ENCODE measurements at regions not wholly inside any gene's neighbourhood (a gene's known extent, or its start where the extent isn't known, plus 50 kb on each side); places are given as distances from the start of the nearest gene placed in this dataset.

DNA sequence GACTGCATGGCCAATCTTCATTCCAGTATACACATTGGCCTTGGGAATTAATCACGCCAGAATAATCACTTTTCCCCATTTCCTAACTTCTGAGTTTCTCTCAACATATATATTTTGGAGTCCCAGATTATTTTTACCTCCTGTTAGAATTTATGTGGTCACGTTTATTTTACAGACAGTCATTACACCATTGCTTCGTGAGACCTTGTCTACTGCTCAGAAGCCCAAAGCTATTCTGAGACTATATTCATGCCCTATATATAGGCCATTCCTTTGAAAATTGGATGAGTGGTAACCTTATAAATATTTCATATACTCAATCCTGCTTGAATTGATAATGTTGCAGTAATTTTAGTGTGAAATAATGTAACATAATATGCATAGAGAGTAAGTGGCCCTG, 610.0 kb upstream of the CDH2 start:
- H3K4me1 ChIP-seq (ENCODE audit: control insufficient read depth in 1 of 2, insufficient read depth in 2 of 2, low read length in 2 of 2), result no peaks in the 10 kb centered on the region
- no peak overlapping the region for H3K4ac ChIP-seq (ENCODE audit: low read depth, low read length)
- no peak overlapping the region for H4K12ac ChIP-seq (ENCODE audit: low read depth, low read length)

DNA sequence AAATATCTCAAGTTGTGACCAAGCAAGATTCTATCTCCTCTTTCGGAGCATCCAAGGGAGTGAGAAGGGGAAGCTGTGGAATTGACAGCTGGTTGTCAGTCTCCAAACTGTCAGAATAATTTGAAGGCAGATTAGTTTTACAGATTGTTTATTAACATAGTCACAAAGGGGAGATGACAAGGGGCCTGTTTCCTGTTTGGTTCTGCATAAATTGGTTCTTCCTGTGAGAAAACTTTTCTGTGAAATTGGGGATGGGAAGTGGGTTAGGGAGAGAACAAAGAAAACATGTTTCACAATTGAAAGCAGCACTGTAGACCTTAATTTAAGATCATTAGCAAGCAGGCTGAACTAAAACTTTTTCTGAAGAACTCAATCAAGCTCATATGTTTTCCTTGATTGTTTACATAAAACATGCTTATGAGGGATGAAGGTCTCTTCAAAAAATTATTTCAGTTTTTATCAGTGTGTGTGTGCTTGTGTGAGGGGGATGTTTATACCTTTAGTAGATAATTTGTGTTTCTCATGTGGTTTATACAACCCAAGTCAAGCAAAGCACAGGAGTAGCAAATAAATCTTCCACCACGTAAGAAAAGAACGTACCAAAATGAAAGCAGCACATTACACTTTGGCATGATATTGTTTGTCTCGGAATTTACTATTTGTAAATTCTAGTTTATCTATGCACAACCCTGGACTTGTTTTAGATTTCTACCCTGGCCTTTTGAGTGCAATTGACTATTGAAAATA, 604.9 kb upstream of the CDH2 start:
- Histone ChIP-seq H2AFZ (ENCODE audit: insufficient read depth, low read length, poor library complexity) (no peak overlapping the region), H3K79me2 (ENCODE audit: control insufficient read depth, insufficient read depth, low read length, poor library complexity) (no peaks in the 10 kb centered on the region), H4K12ac (ENCODE audit: low read depth, low read length) (no peak overlapping the region), H3K4me2 (ENCODE audit: low read length) (no peak overlapping the region), H2BK5ac (ENCODE audit: low read depth, low read length, poor library complexity) (no peak overlapping the region), H3K14ac (ENCODE audit: low read length) (no peak overlapping the region), H3K36me3 (ENCODE audit: control insufficient read depth in 1 of 2, insufficient read depth in 2 of 2, low read length in 2 of 2) (no peaks in the 10 kb centered on the region), H3K9me3 (ENCODE audit: insufficient read depth, low read depth, low read length) (no peaks in the 10 kb centered on the region), H3K23ac (ENCODE audit: low read length) (no peak overlapping the region), H2BK120ac (ENCODE audit: insufficient read depth, low read length, poor library complexity) (no peak overlapping the region), H2BK12ac (ENCODE audit: low read length) (no peak overlapping the region), H3K4me1 (ENCODE audit: control insufficient read depth in 1 of 2, insufficient read depth in 2 of 2, low read length in 2 of 2) (no peaks in the 10 kb centered on the region), H4K8ac (ENCODE audit: low read depth, low read length) (no peak overlapping the region), H4K91ac (ENCODE audit: low read depth, low read length) (no peak overlapping the region), H3K27ac (ENCODE audit: low read depth, low read length) (no peak overlapping the region), H3K79me1 (ENCODE audit: low read length) (no peaks in the 10 kb centered on the region), H3K4me3 (ENCODE audit: low read depth, low read length) (no peak overlapping the region), H2AK5ac (ENCODE audit: low read length) (no peak overlapping the region), H3K27me3 (ENCODE audit: insufficient read depth, low read length) (no peaks in the 10 kb centered on the region), H3K9ac (ENCODE audit: low read length) (no peak overlapping the region), H3K18ac (ENCODE audit: low read length) (no peak overlapping the region), H3K4ac (ENCODE audit: low read depth, low read length) (no peak overlapping the region)
- no CpG with 5 or more reads among the region's 4 CpGs for WGBS (ENCODE audit: extremely low coverage, insufficient coverage, insufficient read length)
- DNase-seq, result no peak

More for the DNA sequence above, 610.0 kb upstream of the CDH2 start:
- no CpG with 5 or more reads among the region's 3 CpGs for WGBS (ENCODE audit: extremely low coverage, insufficient coverage, insufficient read length)
- Histone ChIP-seq H3K4me3 (ENCODE audit: low read depth, low read length) (no peak overlapping the region), H2AFZ (ENCODE audit: insufficient read depth, low read length, poor library complexity) (no peak overlapping the region), H3K79me1 (ENCODE audit: low read length) (no peaks in the 10 kb centered on the region), H2BK12ac (ENCODE audit: low read length) (no peak overlapping the region), H4K8ac (ENCODE audit: low read depth, low read length) (no peak overlapping the region), H3K23ac (ENCODE audit: low read length) (no peak overlapping the region), H2BK5ac (ENCODE audit: low read depth, low read length, poor library complexity) (no peak overlapping the region), H4K91ac (ENCODE audit: low read depth, low read length) (no peak overlapping the region), H3K9me3 (ENCODE audit: insufficient read depth, low read depth, low read length) (no peaks in the 10 kb centered on the region), H3K79me2 (ENCODE audit: control insufficient read depth, insufficient read depth, low read length, poor library complexity) (no peaks in the 10 kb centered on the region), H3K14ac (ENCODE audit: low read length) (no peak overlapping the region), H3K27ac (ENCODE audit: low read depth, low read length) (no peak overlapping the region), H3K18ac (ENCODE audit: low read length) (no peak overlapping the region), H2BK120ac (ENCODE audit: insufficient read depth, low read length, poor library complexity) (no peak overlapping the region), H3K4me2 (ENCODE audit: low read length) (no peak overlapping the region), H3K36me3 (ENCODE audit: control insufficient read depth in 1 of 2, insufficient read depth in 2 of 2, low read length in 2 of 2) (no peaks in the 10 kb centered on the region), H2AK5ac (ENCODE audit: low read length) (no peak overlapping the region), H3K9ac (ENCODE audit: low read length) (no peak overlapping the region), H3K27me3 (ENCODE audit: insufficient read depth, low read length) (no peaks in the 10 kb centered on the region)
- DNase-seq, result no peak

DNA sequence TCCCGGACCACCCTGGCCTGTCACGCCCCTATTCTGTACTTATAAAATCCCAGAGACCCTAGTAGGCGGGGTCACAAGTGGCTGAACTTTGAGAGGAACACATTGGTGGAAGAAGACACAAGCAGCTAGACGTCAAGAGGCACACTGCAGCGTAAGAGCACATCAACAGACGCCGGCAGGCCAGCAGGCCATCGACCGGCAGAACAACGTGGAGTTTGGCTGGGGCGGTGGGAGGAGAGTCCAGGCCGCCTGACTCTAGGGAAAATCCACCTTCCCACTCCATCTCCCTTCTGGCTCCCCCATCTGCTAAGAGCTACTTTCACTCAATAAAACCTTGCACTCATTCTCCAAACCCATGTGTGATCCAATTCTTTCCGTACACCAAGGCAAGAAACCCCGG, 601.8 kb upstream of the CDH2 start:
- Histone ChIP-seq H2BK120ac (ENCODE audit: insufficient read depth, low read length, poor library complexity) (no peak overlapping the region), H3K23ac (ENCODE audit: low read length) (no peak overlapping the region), H3K4me2 (ENCODE audit: low read length) (no peak overlapping the region), H4K91ac (ENCODE audit: low read depth, low read length) (no peak overlapping the region), H3K4me3 (ENCODE audit: low read depth, low read length) (no peak overlapping the region), H3K18ac (ENCODE audit: low read length) (no peak overlapping the region), H4K8ac (ENCODE audit: low read depth, low read length) (no peak overlapping the region), H3K4ac (ENCODE audit: low read depth, low read length) (no peak overlapping the region), H3K79me1 (ENCODE audit: low read length) (no peaks in the 10 kb centered on the region), H4K12ac (ENCODE audit: low read depth, low read length) (no peak overlapping the region), H2AFZ (ENCODE audit: insufficient read depth, low read length, poor library complexity) (no peak overlapping the region), H3K9ac (ENCODE audit: low read length) (no peak overlapping the region), H2BK5ac (ENCODE audit: low read depth, low read length, poor library complexity) (no peak overlapping the region), H2AK5ac (ENCODE audit: low read length) (no peak overlapping the region), H3K9me3 (ENCODE audit: insufficient read depth, low read depth, low read length) (no peaks in the 10 kb centered on the region), H3K27me3 (ENCODE audit: insufficient read depth, low read length) (no peaks in the 10 kb centered on the region), H3K14ac (ENCODE audit: low read length) (no peak overlapping the region), H3K36me3 (ENCODE audit: control insufficient read depth in 1 of 2, insufficient read depth in 2 of 2, low read length in 2 of 2) (no peaks in the 10 kb centered on the region), H3K4me1 (ENCODE audit: control insufficient read depth in 1 of 2, insufficient read depth in 2 of 2, low read length in 2 of 2) (no peaks in the 10 kb centered on the region), H2BK12ac (ENCODE audit: low read length) (no peak overlapping the region), H3K79me2 (ENCODE audit: control insufficient read depth, insufficient read depth, low read length, poor library complexity) (no peaks in the 10 kb centered on the region), H3K27ac (ENCODE audit: low read depth, low read length) (no peak overlapping the region)
- no peak for DNase-seq
- no CpG with 5 or more reads among the region's 14 CpGs for WGBS (ENCODE audit: extremely low coverage, insufficient coverage, insufficient read length)

DNA sequence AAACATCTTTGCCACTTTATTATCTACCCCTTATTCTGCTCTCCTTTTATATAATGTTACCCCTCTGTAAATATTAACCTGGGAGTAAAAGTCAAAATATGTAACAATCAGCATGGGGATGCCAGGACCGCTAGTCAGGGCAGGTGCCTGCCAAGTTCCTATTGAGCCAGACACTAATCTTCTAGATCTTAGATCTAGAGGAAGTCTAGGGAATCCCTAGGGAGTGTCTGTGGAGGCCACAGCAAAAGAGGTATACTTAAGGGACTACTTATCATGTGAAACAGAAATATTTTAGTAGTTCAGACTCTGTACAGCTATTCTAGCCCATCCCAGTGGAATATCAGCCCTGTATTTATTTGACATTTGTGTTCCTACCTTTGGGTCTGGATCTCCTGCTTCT, 600.8 kb upstream of the CDH2 start:
- Histone ChIP-seq H3K4me1 (ENCODE audit: control insufficient read depth in 1 of 2, insufficient read depth in 2 of 2, low read length in 2 of 2) (no peaks in the 10 kb centered on the region), H4K91ac (ENCODE audit: low read depth, low read length) (no peak overlapping the region), H3K18ac (ENCODE audit: low read length) (no peak overlapping the region), H2AFZ (ENCODE audit: insufficient read depth, low read length, poor library complexity) (no peak overlapping the region), H3K36me3 (ENCODE audit: control insufficient read depth in 1 of 2, insufficient read depth in 2 of 2, low read length in 2 of 2) (no peaks in the 10 kb centered on the region), H2BK120ac (ENCODE audit: insufficient read depth, low read length, poor library complexity) (no peak overlapping the region), H4K12ac (ENCODE audit: low read depth, low read length) (no peak overlapping the region), H3K27me3 (ENCODE audit: insufficient read depth, low read length) (no peaks in the 10 kb centered on the region), H3K23ac (ENCODE audit: low read length) (no peak overlapping the region), H3K79me2 (ENCODE audit: control insufficient read depth, insufficient read depth, low read length, poor library complexity) (no peaks in the 10 kb centered on the region), H3K79me1 (ENCODE audit: low read length) (no peaks in the 10 kb centered on the region), H3K9me3 (ENCODE audit: insufficient read depth, low read depth, low read length) (no peaks in the 10 kb centered on the region), H3K4me3 (ENCODE audit: low read depth, low read length) (no peak overlapping the region), H3K14ac (ENCODE audit: low read length) (no peak overlapping the region), H3K4me2 (ENCODE audit: low read length) (no peak overlapping the region), H4K8ac (ENCODE audit: low read depth, low read length) (no peak overlapping the region), H2AK5ac (ENCODE audit: low read length) (no peak overlapping the region), H2BK5ac (ENCODE audit: low read depth, low read length, poor library complexity) (no peak overlapping the region), H3K27ac (ENCODE audit: low read depth, low read length) (no peak overlapping the region), H2BK12ac (ENCODE audit: low read length) (no peak overlapping the region), H3K9ac (ENCODE audit: low read length) (no peak overlapping the region), H3K4ac (ENCODE audit: low read depth, low read length) (no peak overlapping the region)
- DNase-seq, result no peak
- no CpG with 5 or more reads among the region's 1 CpG for WGBS (ENCODE audit: extremely low coverage, insufficient coverage, insufficient read length)
